CD4-positive, alpha-beta T cell treated with Interleukin-15 for 4 hours (primary cell): ENCODE measurements at regions not wholly inside any gene's neighbourhood (a gene's known extent, or its start where the extent isn't known, plus 50 kb on each side); places are given as distances from the start of the nearest gene placed in this dataset.
"Not testable (repeated sequence)": the region's sequence is repeated elsewhere in the genome, so short reads cannot be mapped to it uniquely, and the experiment has no call there.

ENCODE experiments used
- DNase-seq: peaks from one replicate; pipeline ENCODE4 v3.0.0-alpha.2; 2020; ENCODE audit warnings: low spot score

GRCh38 chr6:1445650-1446330 lies 56.4 kb downstream of the FOXF2 start:
- no peak for DNase-seq

DNA sequence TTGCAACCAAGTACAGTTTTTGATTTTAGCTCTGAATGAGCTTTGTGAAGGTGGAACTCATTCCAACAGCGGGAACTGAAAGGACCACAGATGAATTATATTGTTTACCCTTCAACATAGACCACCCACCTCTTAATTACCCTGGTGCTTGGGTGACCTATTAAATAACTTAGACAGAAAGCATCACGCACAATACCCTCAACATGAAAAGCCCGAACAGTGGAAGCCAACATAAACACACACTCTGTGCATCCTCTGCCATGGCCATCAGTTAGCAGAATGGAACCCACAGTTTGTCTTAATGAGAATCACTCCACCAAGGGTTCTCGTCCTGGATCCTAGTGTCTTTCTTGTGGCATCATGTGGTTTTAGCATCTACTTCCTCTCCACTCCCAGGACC lies 60.5 kb downstream of the FOXF2 start:
- no peak for DNase-seq

GRCh38 chr6:1453024-1453423 lies 63.6 kb downstream of the FOXF2 start:
- no peak for DNase-seq

DNA sequence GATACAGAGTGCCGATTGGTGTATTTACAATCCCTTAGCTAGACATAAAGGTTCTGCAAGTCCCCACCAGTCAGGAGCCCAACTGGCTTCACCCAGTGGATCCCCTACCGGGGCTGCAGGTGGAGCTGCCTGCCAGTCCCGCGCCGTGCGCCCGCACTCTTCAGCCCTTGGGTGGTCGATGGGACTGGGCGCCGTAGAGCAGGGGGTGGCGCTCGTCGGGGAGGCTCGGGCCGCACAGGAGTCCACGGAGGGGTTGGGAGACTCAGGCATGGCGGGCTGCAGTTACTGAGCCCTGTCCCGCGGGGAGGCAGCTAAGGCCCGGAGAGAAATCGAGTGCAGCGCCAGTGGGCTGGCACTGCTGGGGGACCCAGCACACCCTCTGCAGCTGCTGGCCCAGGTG lies 67.4 kb downstream of the FOXF2 start:
- DNase-seq, result not testable (repeated sequence)

- DNase-seq, result no peak
Observed at GRCh38 chr6:1461207-1461606, 71.8 kb downstream of the FOXF2 start.

GRCh38 chr6:1461736-1462135 lies 72.4 kb downstream of the FOXF2 start:
- DNase-seq, result no peak

DNA sequence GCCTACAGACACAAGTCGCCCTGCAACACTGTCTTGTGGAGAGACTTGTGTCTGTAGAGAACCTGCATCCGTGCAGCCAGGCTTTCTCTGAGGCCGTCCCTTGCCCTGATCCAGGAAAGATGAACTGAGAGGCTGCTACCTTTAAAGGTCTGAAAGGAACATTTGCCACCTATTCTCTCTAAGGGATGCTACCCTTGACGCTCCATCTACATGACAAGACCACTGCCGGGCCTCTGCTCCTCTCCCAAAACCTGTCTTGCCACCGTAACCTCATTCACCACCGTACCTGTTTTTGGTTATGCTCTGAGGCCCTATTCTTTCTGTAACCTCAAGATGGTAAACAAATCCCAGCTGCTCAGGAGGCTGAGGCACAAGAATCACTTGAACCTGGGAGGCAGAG lies 73.9 kb downstream of the FOXF2 start:
- DNase-seq, result no peak

DNA sequence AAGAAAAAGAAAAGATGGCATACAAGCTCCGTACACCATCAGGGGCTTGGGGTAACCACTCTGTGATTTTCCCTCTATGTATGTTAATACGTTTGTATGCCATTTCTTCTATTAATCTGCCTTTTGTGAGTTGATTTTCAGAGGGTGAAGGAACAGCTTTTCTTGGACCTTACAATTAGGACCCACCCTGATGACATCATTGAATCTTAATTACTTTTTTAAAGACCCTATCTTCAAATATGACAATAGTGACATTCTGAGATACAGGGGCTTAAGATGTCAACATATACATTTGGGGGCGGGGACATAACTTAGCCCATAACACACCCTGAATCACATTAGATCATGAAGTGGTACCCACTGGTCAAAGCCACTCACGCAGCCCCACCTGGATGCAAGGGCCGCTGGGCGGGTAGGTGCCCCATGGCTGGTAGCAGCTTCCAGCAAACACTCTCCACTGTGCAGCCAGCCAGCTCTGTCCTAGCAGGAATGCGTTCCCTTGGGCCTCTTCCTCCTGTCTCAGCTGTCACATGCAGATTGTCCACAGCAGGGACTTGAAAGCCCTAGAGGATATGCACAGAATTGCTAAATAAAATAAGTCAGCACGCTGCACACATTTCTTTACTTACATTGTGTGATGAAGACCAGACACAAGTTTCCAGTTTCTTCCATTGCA lies 74.5 kb downstream of the FOXF2 start:
- DNase-seq, result no peak

GRCh38 chr6:1464781-1465370 lies 75.5 kb downstream of the FOXF2 start:
- DNase-seq, result no peak

GRCh38 chr6:1468126-1468525 lies 78.8 kb downstream of the FOXF2 start:
- no peak for DNase-seq

- DNase-seq, result no peak
Observed at GRCh38 chr6:1470040-1470439, 80.7 kb downstream of the FOXF2 start.

DNA sequence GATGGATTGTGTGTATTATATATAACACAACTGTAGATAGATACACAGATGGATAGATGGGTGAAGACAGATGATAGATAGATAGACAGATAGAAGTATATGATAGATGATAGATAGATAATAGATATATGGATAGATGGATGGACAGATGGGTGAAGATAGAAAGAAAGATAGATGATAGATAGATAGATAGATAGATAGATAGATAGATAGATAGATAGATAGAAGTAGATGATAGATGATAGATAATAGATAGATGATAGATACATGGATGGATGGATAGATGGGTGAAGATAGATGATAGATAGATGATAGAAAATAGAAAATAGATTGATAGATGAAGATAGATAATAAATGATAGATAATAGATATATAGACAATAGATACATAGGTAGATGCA lies 83.3 kb downstream of the FOXF2 start:
- no peak for DNase-seq

DNA sequence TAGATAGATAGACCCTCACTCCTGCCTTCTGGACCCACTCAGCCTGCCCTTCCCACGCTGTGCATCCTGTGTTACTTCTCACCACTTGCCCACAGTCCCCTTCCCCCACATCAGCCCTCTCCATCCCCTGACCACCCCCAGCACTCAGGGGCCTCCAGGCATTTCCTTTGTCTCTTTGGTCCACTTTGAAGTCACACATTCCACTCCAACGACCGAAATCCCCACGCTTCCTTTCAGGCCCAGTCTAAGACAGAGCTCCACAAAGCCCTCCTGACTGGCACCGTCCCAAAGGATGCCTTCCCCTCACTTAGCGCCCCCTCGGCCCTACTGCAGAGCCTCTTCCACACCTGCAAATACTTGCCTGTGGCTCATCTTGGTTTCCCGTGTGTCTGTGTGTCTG lies 83.8 kb downstream of the FOXF2 start:
- DNase-seq, result no peak

GRCh38 chr6:1473598-1473997 lies 84.2 kb downstream of the FOXF2 start:
- DNase-seq, result no peak

GRCh38 chr6:1474205-1474604 lies 84.8 kb downstream of the FOXF2 start:
- DNase-seq, result no peak

GRCh38 chr6:1475174-1475573 lies 85.8 kb downstream of the FOXF2 start:
- no peak for DNase-seq

GRCh38 chr6:1477432-1478090 lies 88.2 kb downstream of the FOXF2 start:
- DNase-seq, result no peak

DNA sequence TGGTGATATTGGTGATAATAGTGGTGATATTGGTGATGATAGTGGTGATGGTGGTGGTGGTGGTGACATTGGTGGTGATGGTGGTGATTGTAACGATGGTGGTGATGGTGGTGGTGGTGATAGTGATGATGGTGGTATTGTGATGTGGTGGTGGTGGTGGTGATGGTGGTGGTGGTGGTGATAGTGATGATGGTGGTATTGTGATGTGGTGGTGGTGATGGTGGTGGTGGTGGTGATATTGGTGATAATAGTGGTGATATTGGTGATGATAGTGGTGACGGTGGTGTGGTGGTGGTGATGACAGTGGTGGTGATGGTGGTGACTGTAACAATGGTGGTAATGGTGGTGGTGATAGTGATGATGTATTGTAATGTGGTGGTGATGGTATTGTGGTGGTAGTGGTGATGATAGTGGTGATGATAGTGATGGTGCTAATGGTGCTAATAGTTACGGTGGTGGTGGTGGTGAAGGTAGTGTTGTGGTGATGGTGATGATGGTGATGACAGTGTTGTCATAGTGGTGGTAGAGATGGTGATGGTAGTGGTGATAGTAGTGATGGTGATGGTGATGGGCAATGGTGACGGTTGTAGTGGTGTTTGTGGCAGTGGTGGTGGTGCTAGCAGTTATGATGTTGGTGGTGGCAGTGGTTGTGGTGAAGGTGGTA lies 88.9 kb downstream of the FOXF2 start:
- DNase-seq, result not testable (repeated sequence)

DNA sequence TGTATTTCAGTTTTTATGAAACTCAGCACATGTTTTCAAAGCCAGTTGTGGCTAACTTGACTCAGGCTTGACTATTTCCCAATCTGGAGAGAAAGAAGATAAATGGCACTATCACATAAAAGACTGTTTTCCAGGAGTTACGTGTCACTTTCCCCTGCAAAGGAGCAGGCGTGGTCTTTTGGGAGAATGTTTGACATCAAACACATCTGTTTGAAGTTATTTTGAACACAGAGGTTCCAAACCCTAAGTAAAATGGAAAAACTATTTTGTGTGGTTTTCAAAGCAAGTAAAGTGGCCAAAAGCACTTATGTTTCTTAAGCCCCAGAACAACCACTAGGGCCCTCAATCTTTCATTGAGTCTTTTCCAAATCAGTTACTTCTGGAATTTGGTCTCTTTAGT lies 89.7 kb downstream of the FOXF2 start:
- DNase-seq, result no peak

DNA sequence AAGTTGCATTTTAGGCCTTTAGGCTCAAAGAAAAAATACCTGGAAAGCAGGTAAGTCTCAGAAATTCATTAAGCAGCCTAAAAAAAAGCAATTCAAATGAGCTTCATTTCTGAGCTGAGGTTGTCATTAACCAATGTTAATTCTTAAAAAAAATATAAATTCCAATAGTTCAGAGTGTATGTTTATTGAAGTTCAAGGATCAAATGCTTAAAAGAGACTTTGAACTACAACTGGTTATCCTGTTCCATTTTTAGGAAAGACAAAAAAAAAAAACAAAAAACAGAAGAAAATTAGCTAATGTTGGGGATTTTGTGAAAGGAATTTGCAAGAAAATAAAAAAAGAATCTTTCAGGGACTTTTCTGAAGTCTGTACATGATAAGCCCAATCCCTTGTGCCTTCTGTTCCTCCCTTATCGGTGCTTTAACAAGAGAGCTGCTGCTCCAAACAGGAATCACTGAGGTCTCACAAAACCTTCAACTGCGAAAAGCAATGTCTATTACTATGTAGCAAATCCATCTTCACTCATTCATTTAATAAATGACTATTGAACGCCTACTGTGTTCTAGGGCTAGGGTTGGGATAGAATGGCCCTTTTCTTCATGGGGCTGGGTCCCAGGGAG lies 90.3 kb downstream of the FOXF2 start:
- no peak for DNase-seq

GRCh38 chr6:1481286-1481685 lies 91.9 kb downstream of the FOXF2 start:
- DNase-seq, result no peak
